H1 (cell line): ENCODE measurements at regions not wholly inside any gene's neighbourhood (a gene's known extent, or its start where the extent isn't known, plus 50 kb on each side); places are given as distances from the start of the nearest gene placed in this dataset.

Experiments
- BCL11A ChIP-seq, 2 experiments: IDR thresholded peaks; one replicate each; pipeline ENCODE4 v1.6.1; 2011; ENCODE audit warnings: low read depth in 2 of 2, low read length in 2 of 2, mild to moderate bottlenecking in 2 of 2
- CEBPB ChIP-seq: IDR thresholded peaks from 2 replicates; pipeline ENCODE4 v1.6.1; 2012; ENCODE audit warnings: low read depth, low read length
- CTCF ChIP-seq, 3 experiments: IDR thresholded peaks; 1 replicate in 2 of 3; 2 replicates in 1 of 3; pipeline versions ENCODE4 v1.5.1 to v1.6.1; 2011; ENCODE audit warnings: low read length in 3 of 3, mild to moderate bottlenecking in 3 of 3, inconsistent platforms in 2 of 3, low read depth in 1 of 3, moderate library complexity in 1 of 3; ENCODE audit not compliant: insufficient read depth in 1 of 3; ENCODE audit errors: control extremely low read depth in 1 of 3
- EP300 ChIP-seq, 2 experiments: IDR thresholded peaks; 1 replicate in 1 of 2; 2 replicates in 1 of 2; pipeline ENCODE4 v1.6.1; 2011 to 2012; ENCODE audit warnings: low read depth in 2 of 2, low read length in 2 of 2, mild to moderate bottlenecking in 2 of 2, borderline replicate concordance in 1 of 2, inconsistent platforms in 1 of 2, moderate library complexity in 1 of 2
- EZH2 ChIP-seq: fragments of 200-600 bp; sonication (generic); IDR thresholded peaks from 2 replicates; pipeline ENCODE4 v1.7.1; 2012; ENCODE audit warnings: low read depth, mild to moderate bottlenecking, moderate library complexity, low read length, inconsistent platforms; ENCODE audit not compliant: severe bottlenecking
- FOSL1 ChIP-seq: IDR thresholded peaks from 2 replicates; pipeline ENCODE4 v1.6.1; 2011; ENCODE audit warnings: mild to moderate bottlenecking, low read depth, low read length, moderate library complexity; ENCODE audit not compliant: insufficient read depth
- JUND ChIP-seq: IDR thresholded peaks from 2 replicates; pipeline ENCODE4 v1.6.1; 2011; ENCODE audit warnings: mild to moderate bottlenecking, improper control_type of control experiment, low read length
- POLR2A ChIP-seq, 2 experiments: IDR thresholded peaks; 1 replicate in 1 of 2; 2 replicates in 1 of 2; pipeline ENCODE4 v1.6.1; 2011; ENCODE audit warnings: low read depth in 2 of 2, low read length in 2 of 2, mild to moderate bottlenecking in 2 of 2; ENCODE audit errors: control extremely low read depth in 1 of 2
- POLR2AphosphoS5 ChIP-seq: IDR thresholded peaks from 2 replicates; pipeline ENCODE4 v1.6.1; 2011; ENCODE audit warnings: low read depth, low read length
- POU5F1 ChIP-seq: IDR thresholded peaks from 2 replicates; pipeline ENCODE4 v1.6.1; 2011; ENCODE audit warnings: low read depth, mild to moderate bottlenecking, low read length, moderate library complexity
- RBBP5 ChIP-seq: IDR thresholded peaks from 2 replicates; pipeline ENCODE4 v1.7.1; 2012; ENCODE audit warnings: low read depth, mild to moderate bottlenecking, inconsistent platforms, low read length, moderate library complexity, borderline replicate concordance
- SAP30 ChIP-seq: fragments of 300-600 bp; sonication (generic); IDR thresholded peaks from 2 replicates; pipeline ENCODE4 v1.7.1; 2012; ENCODE audit warnings: low read length, moderate library complexity, mild to moderate bottlenecking, inconsistent platforms; ENCODE audit not compliant: insufficient read depth, insufficient replicate concordance
- SRF ChIP-seq: IDR thresholded peaks from 2 replicates; pipeline ENCODE4 v1.6.1; 2011; ENCODE audit warnings: mild to moderate bottlenecking, low read depth, low read length, moderate library complexity
- ZNF274 ChIP-seq: IDR thresholded peaks from 2 replicates; pipeline ENCODE4 v1.7.0; 2012; ENCODE audit warnings: low read length, borderline replicate concordance; ENCODE audit errors: extremely low read depth

DNA sequence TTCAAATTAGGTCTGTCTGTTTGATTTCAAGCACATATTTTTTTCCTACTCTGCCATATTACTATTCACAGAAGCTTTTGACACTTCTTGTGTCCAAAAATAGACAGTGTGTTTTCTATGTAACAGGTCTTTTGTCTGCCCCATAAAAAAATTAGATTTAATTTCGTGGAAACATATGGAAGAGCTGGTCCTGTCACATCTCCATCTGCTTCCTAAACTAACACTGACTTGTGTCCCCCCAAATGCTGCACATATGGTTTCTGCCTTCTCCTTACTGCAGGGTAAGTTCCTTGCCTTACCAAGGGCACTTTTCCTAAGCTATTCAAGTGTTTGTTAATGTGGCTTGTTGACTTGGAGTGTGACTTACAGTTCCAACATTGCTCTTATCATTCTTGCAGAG is 340.7 kb upstream of the ARX start:
- no peak for TF ChIP-seq POLR2AphosphoS5
- TF ChIP-seq POU5F1 = no peak
- no peak for TF ChIP-seq BCL11A (IDR thresholded peaks at IDR 0.05; ENCODE audit: low read depth in 2 of 2, low read length in 2 of 2)
- no peak for TF ChIP-seq CEBPB
- TF ChIP-seq CTCF (IDR thresholded peaks at IDR 0.05; ENCODE audit: control extremely low read depth in 1 of 3, insufficient read depth in 1 of 3, low read depth in 1 of 3, low read length in 3 of 3) = no peak
- no peak for TF ChIP-seq EZH2
- no peak for TF ChIP-seq POLR2A (IDR thresholded peaks at IDR 0.05; ENCODE audit: control extremely low read depth in 1 of 2, low read depth in 2 of 2, low read length in 2 of 2)
- no peak for TF ChIP-seq FOSL1
- no peak for TF ChIP-seq ZNF274
- no peak for TF ChIP-seq EP300 (IDR thresholded peaks at IDR 0.05; ENCODE audit: borderline replicate concordance in 1 of 2, low read depth in 2 of 2, low read length in 2 of 2)
- no peak for TF ChIP-seq JUND
- TF ChIP-seq SAP30 = no peak
- no peak for TF ChIP-seq RBBP5
- TF ChIP-seq SRF = no peak
